ENCODE measurements at regions not wholly inside any gene's neighbourhood (a gene's known extent, or its start where the extent isn't known, plus 50 kb on each side); places are given as distances from the start of the nearest gene placed in this dataset.
A peak's percentile ranks its signal among the peaks of the same experiment; 100 is the strongest.

- no peak overlapping the region for H3K4me3 ChIP-seq
- peak in 1 of 8 donors; percentile 38 for ATAC-seq
- no peaks in the 10 kb centered on the region for H3K9me3 ChIP-seq
- 90 to 97% methylated on average over 4 of the region's 4 CpGs for WGBS, 2 donors
- H3K27me3 ChIP-seq: no peaks in the 10 kb centered on the region
- DNase-seq: no peak
- H3K27ac ChIP-seq: no peak overlapping the region
- H3K4me1 ChIP-seq: peaks cover 0 to 11% (median 5%) of the 10 kb centered on the region in 9 donors
- intact Hi-C loops (cut with DNase I): loop anchor here in 2 of 10 donors (2.0 to 10.0 kb wide), 2 partner anchors 26 to 50 kb away; no protein-coding TSS in a partner anchor
- no peak for TF ChIP-seq CTCF (IDR thresholded peaks at IDR 0.05)
- H3K36me3 ChIP-seq: no peaks in the 10 kb centered on the region
Observed at GRCh38 chr1:234675006-234675405, 65.0 kb upstream of the IRF2BP2 start.

DNA sequence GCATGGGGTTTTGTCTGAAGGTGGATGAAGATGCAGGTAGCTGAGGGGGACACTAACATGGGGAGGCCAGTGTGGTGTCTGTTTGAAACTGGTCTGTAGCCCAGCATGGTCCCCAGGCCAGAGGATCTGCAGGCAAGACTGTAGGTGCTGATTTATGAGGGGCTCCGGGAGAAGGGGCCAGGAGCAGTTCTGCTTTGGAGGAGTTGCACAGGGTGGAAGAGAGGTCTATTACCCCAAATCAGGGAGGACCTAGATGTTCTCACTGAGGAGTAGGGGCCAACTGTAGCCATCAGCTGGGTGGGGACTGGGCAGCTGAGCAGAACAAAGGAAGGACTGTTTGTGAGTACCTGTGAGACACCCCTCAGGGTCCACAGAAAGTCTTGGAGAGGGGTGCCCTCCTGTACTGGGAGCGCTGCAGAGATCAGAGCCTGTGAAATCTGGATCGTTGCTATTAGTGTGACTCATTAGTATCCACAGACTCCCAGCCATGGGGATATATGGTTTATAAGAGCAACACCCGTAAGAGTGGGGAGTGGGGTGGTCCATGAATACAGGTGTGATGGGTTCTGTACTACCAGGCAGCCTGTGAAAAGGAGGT, 64.3 kb upstream of the IRF2BP2 start:
- H3K4me1 ChIP-seq: peaks cover 0 to 11% (median 5%) of the 10 kb centered on the region in 9 donors
- DNase-seq (no peak), ATAC-seq (peak in 1 of 8 donors; percentile 38)
- H3K9me3 ChIP-seq: no peaks in the 10 kb centered on the region
- 94% methylated on average over 4 of the region's 4 CpGs for WGBS, 2 donors
- no peaks in the 10 kb centered on the region for H3K27me3 ChIP-seq
- H3K36me3 ChIP-seq: no peaks in the 10 kb centered on the region
- H3K27ac ChIP-seq: no peak overlapping the region
- no peak overlapping the region for H3K4me3 ChIP-seq
- no peak for TF ChIP-seq CTCF (IDR thresholded peaks at IDR 0.05)
- intact Hi-C loops (cut with DNase I): loop anchor here in 2 of 10 donors (2.0 to 10.0 kb wide), 2 partner anchors 26 to 50 kb away; no protein-coding TSS in a partner anchor

DNA sequence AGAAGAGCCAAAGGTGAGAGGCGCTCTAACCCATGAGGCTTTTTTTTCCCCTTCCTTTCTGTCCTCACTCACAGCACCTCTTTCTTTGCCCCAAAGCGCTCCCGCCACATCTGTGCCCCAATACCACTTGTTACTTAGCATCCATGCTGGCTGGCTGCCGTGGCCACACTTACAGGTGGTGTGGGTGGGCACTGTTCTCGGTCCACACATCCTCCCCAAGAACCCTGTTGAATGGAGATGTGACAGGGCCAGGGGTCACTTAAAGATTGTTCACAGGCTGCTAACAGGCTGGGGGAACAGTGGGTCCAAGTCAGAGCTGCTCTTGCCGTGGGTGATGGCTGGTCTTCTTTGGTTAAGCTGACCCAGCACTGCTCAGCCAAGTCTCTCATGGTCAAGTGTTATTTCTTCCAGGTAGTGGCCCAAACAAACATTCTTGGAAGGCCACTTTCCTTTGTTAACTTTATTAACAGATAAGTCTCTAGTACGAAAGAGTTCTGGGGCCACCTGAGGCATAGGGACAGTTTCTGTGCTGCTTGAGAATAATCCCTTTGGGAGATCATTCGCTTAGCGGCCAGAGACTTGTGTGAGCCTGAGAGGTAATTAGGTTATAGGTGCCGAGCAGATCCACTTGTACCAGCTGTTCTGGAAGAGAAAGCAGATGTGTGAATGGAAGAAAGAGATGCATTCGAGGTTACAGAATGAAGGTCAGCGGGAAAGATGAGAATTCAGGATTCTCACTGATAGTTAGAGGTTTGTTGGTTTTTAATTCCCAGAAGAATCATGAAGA, 62.6 kb upstream of the IRF2BP2 start:
- WGBS, 2 donors: 91 to 94% methylated on average over 12 of the region's 12 CpGs
- TF ChIP-seq CTCF (IDR thresholded peaks at IDR 0.05): no peak
- H3K36me3 ChIP-seq: no peaks in the 10 kb centered on the region
- peaks cover 0 to 13% (median 2%) of the 10 kb centered on the region in 11 donors for H3K9me3 ChIP-seq
- intact Hi-C loops (cut with DNase I): loop anchor here in 1 of 10 donors (10.0 kb wide), 1 partner anchor 48 kb away; no protein-coding TSS in a partner anchor
- no peak overlapping the region for H3K27ac ChIP-seq
- no peak overlapping the region for H3K4me3 ChIP-seq
- peaks cover 0 to 11% (median 5%) of the 10 kb centered on the region in 9 donors for H3K4me1 ChIP-seq
- ATAC-seq (no peak), DNase-seq (no peak)
- no peaks in the 10 kb centered on the region for H3K27me3 ChIP-seq

DNA sequence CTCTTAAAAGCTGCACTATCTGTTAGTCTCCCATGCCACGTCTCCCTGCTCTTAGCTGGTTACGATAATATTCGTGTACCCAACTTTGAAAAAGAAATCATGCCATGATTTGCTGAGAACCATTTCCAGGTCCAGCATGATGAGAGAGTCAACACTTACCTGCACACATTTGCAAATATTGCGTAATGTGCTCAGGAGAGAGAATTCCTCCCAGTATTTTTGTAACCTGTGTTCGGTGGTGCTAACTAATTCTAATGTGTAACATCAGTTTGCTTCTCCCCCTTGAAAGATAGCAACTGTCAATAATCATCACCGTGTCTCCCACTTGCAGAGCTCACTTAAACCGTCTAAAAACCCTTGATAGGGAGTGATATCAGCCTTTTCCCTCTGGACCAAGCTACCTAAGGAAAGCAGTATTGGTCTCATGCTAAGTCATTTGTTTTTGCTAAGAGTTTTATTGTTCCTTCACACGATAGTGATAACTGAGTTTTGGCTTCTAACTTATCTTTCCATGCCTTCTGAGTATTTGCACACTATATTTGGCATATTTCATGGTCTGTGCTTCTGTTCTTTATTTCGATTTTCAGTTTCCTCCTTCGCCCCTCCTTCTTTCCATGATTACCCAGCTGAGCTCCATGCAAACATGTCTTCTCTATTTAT, 61.1 kb upstream of the IRF2BP2 start:
- WGBS, 2 donors: 78 to 80% methylated on average over 10 of the region's 10 CpGs
- Histone ChIP-seq H3K27ac (no peak overlapping the region), H3K27me3 (no peaks in the 10 kb centered on the region), H3K36me3 (no peaks in the 10 kb centered on the region), H3K4me3 (no peak overlapping the region), H3K9me3 (peaks cover 0 to 21% (median 2%) of the 10 kb centered on the region in 11 donors), H3K4me1 (peaks cover 0 to 14% (median 4%) of the 10 kb centered on the region in 9 donors)
- ATAC-seq (no peak), DNase-seq (no peak)
- TF ChIP-seq CTCF (IDR thresholded peaks at IDR 0.05): no peak
- intact Hi-C loops (cut with DNase I): loop anchor here in 1 of 10 donors (10.0 kb wide), 1 partner anchor 46 kb away; no protein-coding TSS in a partner anchor

All from heart right ventricle (tissue), 16 donors.